ENCODE measurements at regions not wholly inside any gene's neighbourhood (a gene's known extent, or its start where the extent isn't known, plus 50 kb on each side); places are given as distances from the start of the nearest gene placed in this dataset.
"Not testable (repeated sequence)": the region's sequence is repeated elsewhere in the genome, so short reads cannot be mapped to it uniquely, and the experiment has no call there.

DNA sequence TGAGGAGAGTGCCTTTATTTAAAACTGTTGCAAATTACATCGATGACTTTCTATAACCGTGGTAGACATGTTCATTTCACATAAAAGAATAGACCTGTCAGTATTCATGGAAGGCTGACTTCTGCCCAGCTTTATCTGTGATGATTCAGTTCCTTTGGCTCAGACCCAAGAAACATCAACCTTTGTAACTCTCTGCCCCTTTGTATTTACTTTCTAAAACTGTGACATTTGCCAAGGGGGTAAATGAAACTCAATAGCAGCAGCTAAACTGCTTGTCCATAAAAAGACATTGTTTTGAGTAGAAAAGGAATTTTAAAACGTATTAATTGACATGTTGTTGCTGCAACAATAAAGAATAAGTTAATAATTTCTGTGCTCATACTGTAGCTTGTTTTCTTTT, 137.8 kb upstream of the ANKH start:
- DNase-seq = peak; percentile 97 to 98

DNA sequence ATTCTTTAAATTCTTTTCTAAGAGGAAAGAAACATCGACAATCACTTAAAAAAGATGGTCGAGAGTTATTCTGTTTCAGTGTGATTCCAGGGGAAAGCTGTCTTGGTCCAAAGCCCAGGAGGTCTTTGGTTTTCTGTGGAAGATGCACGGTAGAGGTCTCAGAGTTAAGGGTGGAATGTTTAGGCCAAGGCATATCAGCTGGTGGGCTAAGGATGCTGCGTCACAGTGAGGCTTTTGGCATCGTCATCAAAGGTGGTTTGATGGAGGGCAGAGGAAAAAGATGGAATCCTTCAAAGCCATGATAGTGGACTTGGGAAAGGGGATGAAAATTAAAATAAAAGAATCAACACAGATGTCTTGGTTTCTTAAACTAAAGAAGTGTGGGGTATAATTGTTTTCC, 137.3 kb upstream of the ANKH start:
- DNase-seq = peak; percentile 73 to 75

DNA sequence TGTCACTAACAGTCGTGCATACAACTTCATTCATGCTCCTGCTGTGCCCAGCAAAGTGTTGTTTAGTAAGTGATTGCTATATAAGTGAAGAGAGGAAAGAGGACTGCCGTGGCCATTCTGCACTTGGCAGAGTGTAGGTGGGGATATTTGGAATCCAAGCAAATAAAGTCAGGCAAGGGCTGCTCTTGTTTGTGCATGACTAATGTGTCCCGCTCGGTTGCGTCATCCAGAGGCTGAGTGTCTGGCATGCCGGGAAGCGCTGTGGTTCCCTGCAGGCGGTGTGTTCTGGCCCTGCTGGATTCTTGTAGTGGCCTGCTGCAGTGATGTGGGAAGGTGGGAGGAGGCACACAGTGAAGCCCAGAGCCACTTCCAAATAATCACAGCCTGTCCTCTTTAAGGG, 136.9 kb upstream of the ANKH start:
- DNase-seq = peak; percentile 99 to 100

DNA sequence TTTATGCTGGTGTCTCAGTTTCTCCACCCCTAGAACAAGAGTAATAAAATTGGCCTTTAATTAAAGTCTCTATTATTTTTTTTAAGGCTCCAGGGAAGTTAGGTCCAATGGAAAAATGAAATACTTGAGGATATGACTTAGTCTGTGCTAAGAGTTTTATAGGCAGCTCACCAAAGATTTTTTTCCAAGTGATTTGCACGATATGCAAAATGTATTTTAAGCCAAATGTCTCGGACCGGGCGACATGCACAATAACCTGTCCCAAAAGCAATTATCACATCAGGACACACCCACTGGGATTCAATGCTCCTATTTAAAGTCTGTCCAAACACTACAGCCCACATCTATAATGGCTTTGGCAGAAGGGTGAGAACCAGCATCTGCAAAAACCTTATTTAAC, 136.1 kb upstream of the ANKH start:
- DNase-seq = peak; percentile 34 to 62

DNA sequence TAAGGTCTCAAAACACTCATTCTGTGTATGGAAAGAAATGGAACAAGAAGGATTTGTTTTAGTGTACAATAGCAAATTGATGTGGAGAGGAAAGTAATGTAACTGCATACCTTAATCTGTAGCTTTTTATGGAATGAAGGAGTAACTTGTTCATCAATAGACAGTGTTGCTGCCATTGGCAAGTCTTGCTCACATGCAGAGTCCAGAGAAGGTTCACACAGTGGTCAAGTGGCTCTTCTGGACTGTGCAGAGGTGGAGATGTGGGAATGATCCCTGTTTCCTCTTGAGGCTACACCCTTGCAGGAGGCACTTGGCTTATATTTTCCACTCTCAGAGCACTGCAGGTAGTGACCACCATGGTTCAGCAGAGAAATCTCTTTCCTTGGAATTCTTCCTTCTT, 132.9 kb upstream of the ANKH start:
- DNase-seq = peak in 1 of 2 experiments; percentile 37

DNA sequence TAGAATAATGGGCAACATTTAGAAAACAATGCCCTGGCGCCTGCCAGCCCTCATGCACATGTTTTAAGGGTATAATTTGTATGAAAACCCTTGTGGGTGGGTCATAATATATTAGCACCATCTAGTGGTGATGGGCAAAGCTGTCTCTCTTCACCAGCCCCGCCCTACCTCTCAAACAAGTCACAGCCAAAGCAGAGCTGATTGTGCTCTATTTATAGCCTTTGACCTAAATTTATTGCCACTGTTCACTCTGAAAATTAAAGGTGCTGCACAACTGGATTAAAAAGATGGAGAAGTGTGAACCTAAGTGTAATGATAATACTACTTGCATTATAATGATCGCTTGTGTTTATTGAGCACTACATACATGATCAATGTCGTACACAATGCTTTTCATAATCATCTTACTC, 131.9 kb upstream of the ANKH start:
- peak; percentile 90 to 94 for DNase-seq

DNA sequence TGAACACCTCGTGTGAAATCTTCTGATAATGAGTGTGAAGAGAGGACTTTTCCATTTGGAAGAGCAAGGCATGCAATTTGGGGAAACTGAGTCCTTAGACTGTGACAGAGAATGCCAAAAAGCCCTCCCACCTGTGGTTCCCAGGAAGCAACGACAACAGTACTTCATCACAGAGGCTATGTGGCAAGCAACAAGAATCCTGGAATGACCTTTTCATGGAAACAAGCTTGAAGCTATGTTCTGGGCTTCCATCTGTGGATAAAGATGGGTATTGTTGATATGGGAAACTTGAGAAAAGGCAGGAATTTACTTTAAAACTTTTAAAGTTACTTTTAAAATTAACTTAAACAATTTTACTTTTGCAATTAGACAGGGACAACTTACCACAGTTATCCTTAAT, 131.2 kb upstream of the ANKH start:
- DNase-seq = no peak

DNA sequence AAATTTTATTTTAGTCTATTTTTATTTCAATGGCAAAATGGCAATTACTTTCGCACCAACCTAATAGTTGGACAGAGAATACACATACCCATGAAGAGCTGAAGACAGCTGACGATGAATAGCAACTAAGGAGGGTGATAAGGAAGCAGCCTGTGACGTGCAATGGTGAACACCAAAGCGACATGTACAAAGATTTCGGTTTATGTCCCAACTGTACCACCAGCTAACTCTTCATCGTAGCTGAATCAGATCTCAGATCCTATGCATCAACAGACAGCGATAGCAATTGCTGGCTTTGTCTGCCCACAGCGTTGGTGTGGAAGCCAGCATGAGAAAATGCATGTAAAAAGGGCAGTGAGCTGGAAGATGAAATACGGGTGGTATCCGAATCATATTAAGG, 130.6 kb upstream of the ANKH start:
- no peak for DNase-seq

DNA sequence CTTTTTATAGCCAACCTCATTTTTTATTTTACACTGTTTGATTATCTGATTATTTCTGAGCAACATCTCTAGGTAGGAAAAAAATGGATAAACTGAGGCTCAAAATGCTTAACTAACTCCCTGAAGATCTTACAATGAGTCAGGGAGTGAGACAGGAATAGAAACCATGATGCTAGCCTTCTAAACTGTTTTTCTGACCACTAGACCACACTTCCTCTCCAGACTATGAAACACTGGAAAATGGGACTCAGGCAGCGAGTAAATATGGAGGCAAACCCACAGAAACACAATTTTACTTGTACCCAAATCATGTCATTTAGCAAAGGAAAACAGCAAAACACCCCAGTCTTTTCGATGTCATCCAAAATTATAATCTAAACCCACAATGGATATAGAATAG, 129.9 kb upstream of the ANKH start:
- DNase-seq = no peak

DNA sequence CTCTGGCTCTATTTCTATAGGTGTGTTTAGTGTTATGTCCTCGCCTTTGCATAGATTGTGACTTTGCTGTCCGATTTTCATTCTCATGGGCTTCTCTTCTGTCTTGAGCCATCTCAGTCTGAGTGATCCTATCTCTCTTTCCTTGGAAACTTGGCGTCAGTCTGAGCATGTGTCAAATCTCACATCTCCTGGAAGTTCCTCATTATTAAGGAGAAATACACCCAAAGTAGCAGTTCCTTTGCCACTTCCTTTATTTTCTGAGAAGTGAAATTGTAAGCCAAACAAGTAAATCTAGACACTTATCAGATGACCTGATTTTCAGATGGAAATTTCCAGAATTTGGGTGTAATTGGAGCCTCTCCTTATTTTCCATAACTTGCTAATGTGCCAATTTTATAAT, 126.9 kb upstream of the ANKH start:
- no peak for DNase-seq

DNA sequence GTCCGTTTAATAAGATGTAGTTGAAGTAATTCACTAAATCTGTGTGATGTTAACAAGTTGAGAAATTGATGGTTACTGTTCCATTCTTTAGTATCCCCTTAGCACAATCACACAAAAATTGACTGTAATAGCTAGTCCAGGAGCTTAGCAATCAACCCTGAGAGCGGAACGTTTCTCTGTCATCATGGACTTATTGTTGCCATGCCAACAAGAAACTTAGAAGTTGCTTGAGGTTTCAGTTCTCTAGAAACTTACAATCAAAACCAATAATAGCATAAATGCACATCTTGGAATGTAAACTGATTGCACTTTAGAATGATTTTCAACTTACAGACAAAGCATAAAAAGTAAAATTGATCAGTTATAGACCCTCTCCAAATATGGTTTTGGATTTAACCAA, 125.4 kb upstream of the ANKH start:
- DNase-seq = no peak

DNA sequence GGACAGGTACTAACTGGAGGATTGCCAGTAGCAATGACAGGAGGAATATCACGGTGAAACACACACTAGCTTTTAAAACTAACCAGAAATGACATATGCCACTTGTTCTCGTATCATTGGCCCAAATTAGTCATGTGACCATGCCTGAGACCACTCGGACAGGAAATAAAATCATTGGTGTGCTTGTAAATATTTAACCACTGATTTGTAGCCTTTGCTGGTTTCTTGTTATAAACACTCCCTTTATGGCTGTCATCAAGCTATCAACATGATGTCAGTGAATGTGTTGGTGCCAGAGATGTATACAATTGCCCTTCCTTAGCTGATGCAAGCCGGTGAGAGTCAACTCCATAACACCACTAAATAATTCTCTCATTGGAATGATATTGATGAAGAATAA, 123.7 kb upstream of the ANKH start:
- no peak for DNase-seq

DNA sequence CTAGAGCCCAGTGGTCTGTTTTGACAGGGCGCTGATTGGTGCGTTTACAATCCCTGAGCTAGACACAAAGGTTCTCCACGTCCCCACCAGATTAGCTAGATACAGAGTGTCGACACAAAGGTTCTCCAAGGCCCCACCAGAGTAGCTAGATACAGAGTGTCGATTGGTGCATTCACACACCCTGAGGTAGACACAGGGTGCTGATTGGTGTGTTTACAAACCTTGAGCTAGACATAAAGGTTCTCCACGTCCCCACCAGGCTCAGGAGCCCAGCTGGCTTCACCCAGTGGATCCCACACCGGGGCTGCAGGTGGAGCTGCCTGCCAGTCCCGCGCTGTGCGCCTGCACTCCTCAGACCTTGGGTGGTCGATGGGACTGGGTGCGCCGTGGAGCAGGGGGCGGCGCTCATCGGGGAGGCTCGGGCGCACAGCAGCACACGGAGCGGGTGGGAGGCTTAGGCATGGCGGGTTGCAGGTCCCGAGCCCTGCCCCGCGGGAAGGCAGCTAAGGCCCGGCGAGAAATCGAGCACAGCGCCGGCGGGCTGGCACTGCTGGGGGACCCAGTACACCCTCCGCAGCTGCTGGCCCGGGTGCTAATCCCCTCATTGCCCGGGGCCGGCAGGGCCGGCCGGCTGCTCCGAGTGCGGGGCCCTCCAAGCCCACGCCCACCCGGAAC, 122.0 kb upstream of the ANKH start:
- DNase-seq = not testable (repeated sequence)

DNA sequence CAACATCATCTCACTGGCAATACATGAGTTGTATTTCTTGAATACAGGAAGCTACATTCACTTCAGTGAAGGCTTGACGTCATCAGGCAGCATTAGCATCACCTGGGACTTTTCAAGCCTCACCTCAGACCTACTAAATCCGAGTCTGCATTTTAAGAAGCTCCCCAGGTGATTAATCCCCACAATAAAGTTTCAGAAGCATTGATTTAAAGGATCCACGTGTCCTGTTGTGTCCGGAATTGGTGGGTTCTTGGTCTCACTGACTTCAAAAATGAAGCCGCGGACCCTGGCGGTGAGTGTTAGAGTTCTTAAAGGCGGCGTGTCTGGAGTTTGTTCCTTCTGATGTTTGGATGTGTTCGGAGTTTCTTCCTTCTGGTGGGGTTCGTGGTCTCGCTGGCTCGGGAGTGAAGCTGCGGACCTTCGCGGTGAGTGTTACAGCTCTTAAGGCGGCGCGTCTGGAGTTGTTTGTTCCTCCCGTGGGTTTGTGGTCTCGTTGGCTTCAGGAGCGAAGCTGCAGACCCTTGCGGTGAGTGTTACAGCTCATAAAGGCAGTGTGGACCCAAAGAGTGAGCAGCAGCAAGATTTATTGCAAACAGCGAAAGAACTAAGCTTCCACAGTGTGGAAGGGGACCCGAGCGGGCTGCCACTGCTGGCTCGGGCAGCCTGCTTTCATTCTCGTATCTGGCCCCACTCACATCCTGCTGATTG, 121.3 kb upstream of the ANKH start:
- DNase-seq = not testable (repeated sequence)

DNA sequence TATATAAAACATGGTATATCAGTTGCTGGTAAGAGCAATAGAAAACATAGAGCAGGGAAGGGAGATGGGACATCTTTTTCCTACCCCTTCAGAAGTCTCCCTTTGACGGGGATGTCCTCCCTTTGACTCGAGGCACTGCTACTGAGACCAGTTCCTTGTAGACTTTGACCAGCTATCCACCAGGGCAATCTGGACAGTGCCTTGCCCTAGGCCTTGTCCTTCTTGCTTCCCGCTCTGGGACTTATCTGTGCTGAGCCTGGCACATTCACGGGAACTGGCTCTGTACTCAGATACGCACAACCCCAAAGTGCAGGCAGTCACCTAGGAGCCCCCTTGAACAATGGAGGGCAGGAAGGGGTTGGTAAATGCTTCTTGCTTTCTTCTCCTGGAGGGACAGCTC, 116.6 kb upstream of the ANKH start:
- no peak for DNase-seq

DNA sequence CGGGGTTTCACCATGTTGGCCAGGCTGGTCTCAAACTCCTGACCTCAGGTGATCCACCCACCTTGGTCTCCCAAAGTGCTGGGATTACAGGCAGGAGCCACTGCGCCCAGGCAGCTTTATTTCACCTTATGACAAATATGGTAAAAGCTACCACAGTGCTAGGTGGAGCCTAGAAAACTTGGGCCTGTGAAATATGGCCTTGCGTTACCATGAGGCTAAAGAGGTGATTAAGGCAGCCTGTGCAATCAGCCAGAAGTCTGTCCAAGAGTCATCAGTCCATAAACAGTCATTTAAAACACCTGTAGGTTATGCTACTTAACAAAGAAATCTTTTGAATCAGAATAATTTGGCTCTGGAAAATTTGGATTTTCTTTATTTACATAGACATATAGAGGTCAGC, 114.8 kb upstream of the ANKH start:
- DNase-seq = no peak

DNA sequence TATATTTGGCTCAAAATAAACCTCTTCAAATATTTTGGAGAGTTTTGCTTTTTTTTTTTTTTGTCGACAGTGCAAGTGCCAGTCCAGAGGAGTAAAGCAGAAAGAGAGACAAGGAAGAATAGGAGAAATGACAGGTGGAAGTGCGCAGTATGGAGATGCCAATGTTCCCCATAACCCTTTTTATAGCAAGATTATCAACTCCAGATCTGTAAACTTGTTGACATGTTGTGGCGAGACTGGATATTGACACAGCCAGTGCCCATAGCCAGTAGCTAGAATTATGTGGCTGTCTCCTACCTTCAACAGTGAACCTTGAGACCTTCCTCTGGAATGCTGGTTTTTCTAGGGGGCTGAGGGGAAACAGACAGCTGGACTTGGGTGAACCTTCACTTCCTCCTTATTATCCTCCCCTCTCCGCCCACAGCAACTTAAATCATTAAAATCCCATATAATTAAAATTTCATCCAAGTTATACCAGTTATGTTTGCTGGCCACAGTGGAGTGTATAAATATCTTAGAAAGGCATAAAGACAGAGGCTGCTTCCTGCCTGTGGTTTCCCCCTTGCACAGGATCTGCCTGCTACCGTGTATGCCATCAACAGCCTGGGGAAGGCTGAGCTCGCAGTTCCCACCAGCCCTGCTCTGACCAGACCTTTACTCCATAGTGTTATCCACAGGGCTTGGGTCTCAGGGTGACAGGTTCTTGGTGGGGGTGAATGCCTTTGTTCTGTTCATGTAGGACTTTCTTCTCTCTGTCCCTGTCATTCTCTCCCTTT, 112.3 kb upstream of the ANKH start:
- DNase-seq = no peak

DNA sequence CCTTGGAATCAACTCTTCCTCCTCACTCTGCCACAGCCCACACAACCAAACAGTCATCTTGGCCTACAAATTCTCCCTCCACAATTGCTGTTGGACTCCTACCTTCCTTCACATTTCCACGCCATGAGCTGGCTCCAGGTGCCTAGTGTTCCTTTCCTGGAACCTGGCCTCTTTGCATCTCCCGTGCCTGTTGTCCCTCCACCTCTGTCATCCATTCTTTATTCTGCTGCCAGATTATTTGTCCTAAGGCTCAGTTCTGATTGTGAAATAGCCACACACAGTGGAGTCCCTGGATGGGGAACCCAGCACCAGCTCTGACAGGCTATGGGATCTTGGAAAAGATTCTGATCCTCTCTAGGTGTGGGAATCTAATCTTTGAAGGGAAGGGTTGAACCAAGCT, 109.1 kb upstream of the ANKH start:
- no peak for DNase-seq

DNA sequence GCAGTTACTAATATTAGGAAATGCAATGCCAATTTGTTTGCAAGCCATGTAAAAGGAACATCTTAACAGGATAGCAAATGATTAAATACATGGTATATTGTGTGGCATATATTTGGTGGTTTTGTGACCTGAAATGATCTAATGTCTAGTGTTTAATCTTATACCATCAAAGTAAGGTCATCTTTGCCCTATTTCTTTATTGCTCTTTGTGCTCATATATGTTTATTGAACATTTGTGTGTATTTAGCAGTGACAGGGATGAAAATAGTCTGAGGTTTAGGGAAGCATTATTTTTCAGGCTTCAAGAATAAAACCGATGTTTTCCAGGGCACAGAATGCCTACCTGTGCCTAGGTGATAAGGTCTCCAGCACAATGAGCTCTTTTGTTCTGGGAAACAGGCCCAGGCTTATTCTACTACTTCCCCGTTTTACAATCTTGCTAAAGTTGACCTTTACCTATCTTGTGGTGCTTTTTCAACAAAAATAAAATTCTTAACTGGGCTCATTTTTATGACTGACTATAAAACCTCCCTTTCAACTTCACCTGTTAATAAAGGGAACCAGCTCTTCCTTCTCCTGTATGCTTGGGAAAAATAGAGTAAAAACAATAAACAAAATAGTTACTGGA, 105.6 kb upstream of the ANKH start:
- no peak for DNase-seq

DNA sequence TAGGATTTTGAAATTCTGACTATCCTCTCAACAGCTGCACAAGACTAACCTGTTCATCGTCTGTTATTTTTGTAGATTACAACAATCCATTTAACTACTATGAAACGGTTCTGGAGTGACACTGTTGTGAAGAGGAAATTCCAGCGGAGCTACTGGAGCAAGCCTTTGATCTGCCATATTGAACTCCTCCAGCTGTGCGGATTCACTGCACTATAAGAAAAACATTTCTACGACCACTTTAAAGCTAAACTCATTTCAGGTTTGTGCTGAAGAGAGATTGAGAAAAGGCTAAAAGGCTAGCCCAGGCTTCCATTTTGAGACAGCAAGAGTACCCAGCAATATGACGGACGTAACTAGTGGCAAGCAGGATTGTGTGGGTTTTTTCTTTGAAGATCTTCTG, 104.9 kb upstream of the ANKH start:
- no peak for DNase-seq

DNA sequence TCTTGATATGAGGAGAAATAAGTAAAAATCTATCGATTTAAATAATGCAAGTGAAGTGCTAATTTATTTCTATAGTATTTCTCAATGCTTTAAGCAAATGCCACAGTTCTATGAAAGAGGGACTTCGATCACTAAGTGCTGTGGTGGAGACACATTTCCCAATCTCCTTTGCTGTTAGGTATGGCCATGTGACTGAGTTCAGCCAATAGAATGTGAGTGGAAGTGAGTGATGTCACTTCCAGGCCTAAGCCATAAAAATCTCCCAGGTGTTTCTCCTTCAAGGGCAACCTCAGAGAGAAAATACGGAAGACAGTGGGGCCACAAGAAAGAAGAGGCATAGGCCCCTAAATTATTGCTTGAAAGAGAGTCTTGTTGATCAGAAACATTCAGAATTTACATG, 100.3 kb upstream of the ANKH start:
- no peak for DNase-seq

DNA sequence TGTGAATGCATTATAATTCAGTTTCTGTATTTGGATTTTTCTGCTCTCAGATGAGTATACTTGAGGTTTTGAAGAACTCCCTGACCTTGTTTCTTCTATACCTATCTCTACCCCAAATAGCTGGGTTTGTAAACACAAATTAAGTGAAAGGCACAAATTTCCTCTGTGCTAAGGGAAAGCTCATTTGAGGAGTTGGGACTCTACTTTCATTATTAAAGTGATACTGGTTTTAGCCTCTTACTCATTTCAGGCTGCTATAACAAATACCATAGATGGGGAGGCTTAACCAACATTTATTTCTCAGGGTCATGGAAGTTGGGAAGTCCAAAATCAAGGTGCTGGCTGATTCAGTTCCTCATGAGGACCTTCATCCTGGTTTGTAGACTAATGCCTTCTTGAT, 97.2 kb upstream of the ANKH start:
- no peak for DNase-seq

DNA sequence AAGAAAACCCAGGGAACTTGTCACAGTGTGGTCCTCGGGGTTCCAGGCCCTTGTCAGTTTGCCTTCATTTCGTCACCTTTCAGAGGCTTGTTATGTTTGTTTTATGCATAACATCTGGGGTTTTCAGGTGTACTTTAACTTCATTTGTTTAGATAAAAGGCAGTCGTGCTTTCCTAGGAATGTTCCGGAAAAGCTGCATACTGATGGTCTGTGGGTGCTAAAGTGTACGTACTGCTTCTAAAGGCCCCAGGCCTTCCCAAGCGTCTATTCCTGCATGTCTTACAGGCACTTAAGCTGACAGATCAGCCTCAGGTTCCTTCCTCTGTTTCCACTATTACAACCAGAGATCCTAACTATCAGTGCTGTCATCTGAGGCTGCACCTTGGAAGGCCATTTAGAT, 95.6 kb upstream of the ANKH start:
- no peak for DNase-seq

DNA sequence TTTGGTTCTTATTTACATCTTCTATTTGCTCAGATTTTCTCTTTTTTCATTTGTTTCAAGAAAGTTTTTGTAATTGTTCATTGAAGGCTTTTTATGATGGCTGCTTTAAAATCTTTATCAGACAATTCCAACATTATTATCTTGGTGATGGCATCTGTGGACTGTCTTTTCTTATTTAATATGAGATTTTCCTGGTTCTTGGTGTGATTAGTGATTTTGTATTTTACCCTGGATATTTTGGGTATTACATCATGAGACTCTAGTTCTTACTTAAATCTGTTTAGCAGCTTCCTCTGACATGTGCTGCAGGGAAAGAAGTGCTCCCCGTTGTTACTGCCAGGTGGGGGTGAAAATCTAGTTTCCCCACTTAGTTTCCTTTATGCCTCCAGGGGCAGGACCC, 94.2 kb upstream of the ANKH start:
- DNase-seq = no peak
